NT2/D1 (cell line): ENCODE measurements at regions not wholly inside any gene's neighbourhood (a gene's known extent, or its start where the extent isn't known, plus 50 kb on each side); places are given as distances from the start of the nearest gene placed in this dataset.

Source experiments
- SUZ12 ChIP-seq: IDR thresholded peaks from 2 replicates; pipeline ENCODE4 v1.6.1; 2011; ENCODE audit not compliant: insufficient read length, insufficient read depth; ENCODE audit errors: extremely low read depth
- ZNF274 ChIP-seq: IDR thresholded peaks from 2 replicates; pipeline ENCODE4 v1.6.1; 2011; ENCODE audit warnings: mild to moderate bottlenecking, low read depth, low read length

GRCh38 chr5:67831048-67831447 is 384.5 kb upstream of the PIK3R1 start:
- no peak for TF ChIP-seq ZNF274
- no peak for TF ChIP-seq SUZ12
